Ovary (tissue), 7 donors: ENCODE measurements at regions not wholly inside any gene's neighbourhood (a gene's known extent, or its start where the extent isn't known, plus 50 kb on each side); places are given as distances from the start of the nearest gene placed in this dataset.

Experiments
- DNase-seq, 5 donors: peaks; one replicate each; pipeline ENCODE4 v3.0.0-alpha.2; 2019 to 2020
- H3K27ac ChIP-seq, 2 donors: fragments of 200-600 bp; one replicate each; pipeline versions ENCODE4 v1.5.1 to v1.8.0; 2019 to 2022
- H3K27me3 ChIP-seq: fragments of 200-600 bp; one replicate; pipeline ENCODE4 v1.8.0; 2022
- H3K36me3 ChIP-seq: fragments of 200-600 bp; sonication (generic); one replicate; pipeline ENCODE4 v1.5.1; 2019
- H3K4me1 ChIP-seq: one replicate; pipeline ENCODE4 v1.8.1; 2013; ENCODE audit warnings: mild to moderate bottlenecking, moderate library complexity; ENCODE audit not compliant: insufficient read depth
- H3K4me3 ChIP-seq: fragments of 200-600 bp; sonication (generic); one replicate; pipeline ENCODE4 v1.5.1; 2017
- H3K9me3 ChIP-seq, 2 donors: fragments of 200-600 bp in 1 of 2; sonication (generic) in 1 of 2; one replicate each; pipeline versions ENCODE4 v1.5.1 to v1.8.1; 2013 to 2019; ENCODE audit warnings: mild to moderate bottlenecking in 1 of 2, moderate library complexity in 1 of 2
- EP300 ChIP-seq: sonication (generic); formaldehyde crosslinking; IDR thresholded peaks from one replicate; pipeline ENCODE4 v1.6.1; 2017; ENCODE audit warnings: antibody characterized with exemption
- POLR2A ChIP-seq: fragments of 450-650 bp; IDR thresholded peaks from one replicate; pipeline ENCODE4 v1.6.1; 2017; ENCODE audit warnings: antibody characterized with exemption, mild to moderate bottlenecking, moderate library complexity
- WGBS, 3 donors: extraction: QIAGEN DNeasy Blood & Tissue Kit in 1 of 3; methylation state at CpG; one replicate each; pipeline versions ENCODE4 v1.1.5 to v1.1.7; 2013 to 2017; 5-methylcytosine and 5-hydroxymethylcytosine counted together
- intact Hi-C, 4 donors: fragments of 100-400 bp; cut with DNase I; formaldehyde crosslinking; loops; one replicate each; pipeline versions ENCODE4 v1.11.0 to v1.15.1; 2022 to 2023
- TF ChIP-seq, protein P1 (sequence below), 3 donors: fragments of 450-650 bp in 2 of 3; fragments of 200-600 bp in 1 of 3; IDR thresholded peaks; one replicate each; pipeline versions ENCODE4 v1.5.1 to v1.8.0; 2016 to 2022; ENCODE audit warnings: antibody characterized with exemption in 3 of 3, mild to moderate bottlenecking in 1 of 3
- donor health status: DM: no; HTN: no; CAD: no; lungs with moderate emphysema.
- donor health status: DM: no; HTN: no; CAD: no.
- donor health status: Bipolar disorder and iron deficiency.
- donor health status: DM: no; HTN: no; CAD: no.
- donor health status: DM: yes; HTN: yes; CAD: no.

DNA sequence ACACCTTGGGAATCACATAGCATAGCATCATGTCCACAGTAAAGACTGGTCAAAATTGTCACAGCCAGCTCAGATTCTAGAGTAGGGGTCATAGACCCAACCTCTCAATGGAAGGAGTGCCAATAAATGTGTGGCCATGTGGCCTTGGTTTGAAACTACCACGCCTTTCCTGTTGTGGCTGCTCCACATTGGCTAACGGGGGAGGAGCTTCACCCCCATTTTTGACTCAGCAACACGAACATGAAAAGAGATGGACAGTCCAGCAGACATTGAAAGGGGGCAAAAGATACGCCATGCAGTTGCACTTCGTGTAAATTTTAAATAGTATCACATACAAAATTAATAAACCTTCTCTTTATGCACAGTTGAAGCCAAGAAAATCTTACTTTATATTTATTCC, 78.4 kb upstream of the HIVEP3 start:
- Histone ChIP-seq H3K36me3 (no peaks in the 10 kb centered on the region), H3K27me3 (no peaks in the 10 kb centered on the region), H3K27ac (no peak overlapping the region), H3K9me3 (no peaks in the 10 kb centered on the region), H3K4me3 (no peak overlapping the region), H3K4me1 (no peaks in the 10 kb centered on the region)
- intact Hi-C loops, result no loop called here
- no peak for DNase-seq
- TF ChIP-seq EP300 (no peak), POLR2A (no peak)
- TF ChIP-seq, protein P1, sequence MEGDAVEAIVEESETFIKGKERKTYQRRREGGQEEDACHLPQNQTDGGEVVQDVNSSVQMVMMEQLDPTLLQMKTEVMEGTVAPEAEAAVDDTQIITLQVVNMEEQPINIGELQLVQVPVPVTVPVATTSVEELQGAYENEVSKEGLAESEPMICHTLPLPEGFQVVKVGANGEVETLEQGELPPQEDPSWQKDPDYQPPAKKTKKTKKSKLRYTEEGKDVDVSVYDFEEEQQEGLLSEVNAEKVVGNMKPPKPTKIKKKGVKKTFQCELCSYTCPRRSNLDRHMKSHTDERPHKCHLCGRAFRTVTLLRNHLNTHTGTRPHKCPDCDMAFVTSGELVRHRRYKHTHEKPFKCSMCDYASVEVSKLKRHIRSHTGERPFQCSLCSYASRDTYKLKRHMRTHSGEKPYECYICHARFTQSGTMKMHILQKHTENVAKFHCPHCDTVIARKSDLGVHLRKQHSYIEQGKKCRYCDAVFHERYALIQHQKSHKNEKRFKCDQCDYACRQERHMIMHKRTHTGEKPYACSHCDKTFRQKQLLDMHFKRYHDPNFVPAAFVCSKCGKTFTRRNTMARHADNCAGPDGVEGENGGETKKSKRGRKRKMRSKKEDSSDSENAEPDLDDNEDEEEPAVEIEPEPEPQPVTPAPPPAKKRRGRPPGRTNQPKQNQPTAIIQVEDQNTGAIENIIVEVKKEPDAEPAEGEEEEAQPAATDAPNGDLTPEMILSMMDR (IDR thresholded peaks at IDR 0.05), result no peak
- 86 to 92% (median 88%) methylated on average over 5 of the region's 5 CpGs for WGBS, 3 donors

DNA sequence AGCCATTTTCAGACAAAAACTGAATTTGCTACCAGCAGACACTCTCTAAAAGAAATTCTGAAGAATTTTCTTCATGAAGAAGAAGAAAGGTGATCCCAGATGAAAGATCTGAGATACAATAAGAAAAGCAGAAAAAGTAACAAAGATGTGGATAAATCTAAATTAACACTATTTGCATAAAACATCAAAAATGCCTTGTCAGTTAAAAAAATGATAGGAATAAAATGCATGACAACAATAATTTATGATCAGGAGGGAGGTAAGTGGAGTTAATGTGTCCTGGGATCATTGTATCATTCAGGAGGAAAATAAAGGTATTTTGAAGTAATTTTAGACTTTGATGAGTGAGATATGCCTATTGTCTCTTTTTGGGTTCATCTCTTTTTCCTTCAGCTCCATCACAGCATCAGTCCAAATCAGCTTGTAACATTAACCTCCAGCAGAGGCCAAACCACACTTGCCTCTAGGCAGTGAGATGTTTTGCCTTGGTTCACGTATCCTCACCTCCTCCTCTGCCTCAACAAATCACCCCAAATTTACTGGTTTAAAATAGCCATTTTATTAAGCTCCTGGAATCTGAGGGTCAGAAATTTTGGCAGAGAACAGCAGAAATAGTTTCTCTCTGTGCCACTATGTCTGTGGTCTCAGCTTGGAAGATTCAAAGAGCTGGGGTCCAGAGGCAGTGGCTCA, 76.9 kb upstream of the HIVEP3 start:
- no peak for TF ChIP-seq EP300
- no peak for DNase-seq
- 45 to 54% (median 54%) methylated on average over 1 of the region's 1 CpG for WGBS, 3 donors
- Histone ChIP-seq H3K36me3 (no peaks in the 10 kb centered on the region), H3K4me3 (no peak overlapping the region), H3K9me3 (no peaks in the 10 kb centered on the region), H3K27me3 (no peaks in the 10 kb centered on the region), H3K27ac (no peak overlapping the region), H3K4me1 (no peaks in the 10 kb centered on the region)
- intact Hi-C loops, result no loop called here

DNA sequence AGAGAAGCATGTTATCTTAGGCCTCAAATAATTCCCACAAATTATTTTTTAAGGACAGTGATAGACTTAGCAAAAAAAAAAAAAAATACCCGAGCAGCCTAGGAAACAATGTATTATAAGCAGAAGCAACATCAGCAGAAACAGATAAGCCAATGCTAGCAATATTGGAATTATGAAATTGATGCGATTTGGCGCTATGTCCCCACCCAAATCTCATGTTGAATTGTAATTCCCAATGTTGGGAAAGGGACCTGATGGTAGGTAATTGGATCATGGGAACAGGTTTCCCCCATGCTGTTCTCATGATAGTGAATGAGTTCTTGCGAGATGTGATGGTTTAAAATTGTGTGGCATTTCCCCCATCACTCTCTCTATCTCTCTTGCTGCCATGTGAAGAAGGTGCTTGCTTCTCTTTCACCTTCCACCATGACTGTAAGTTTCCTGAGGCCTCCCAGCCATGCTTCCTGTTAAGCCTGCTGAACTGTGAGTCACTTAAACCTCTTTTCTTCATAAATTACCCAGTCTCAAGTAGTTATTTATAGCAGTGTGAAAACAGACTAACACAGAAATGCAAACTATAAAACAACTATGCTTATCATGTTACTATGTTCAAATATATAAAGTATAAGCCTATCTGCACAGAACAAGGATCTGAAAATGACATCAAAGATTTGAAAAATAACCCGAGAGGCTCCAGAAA, 75.6 kb upstream of the HIVEP3 start:
- intact Hi-C loops, result no loop called here
- no peaks in the 10 kb centered on the region for H3K36me3 ChIP-seq
- no peaks in the 10 kb centered on the region for H3K27me3 ChIP-seq
- DNase-seq, result no peak
- no peak overlapping the region for H3K27ac ChIP-seq
- H3K4me3 ChIP-seq, result no peak overlapping the region
- H3K4me1 ChIP-seq, result no peaks in the 10 kb centered on the region
- no peaks in the 10 kb centered on the region for H3K9me3 ChIP-seq
- WGBS, 3 donors, result 89 to 93% (median 92%) methylated on average over 5 of the region's 5 CpGs
- TF ChIP-seq EP300 (no peak), POLR2A (no peak)
- TF ChIP-seq, protein P1 (IDR thresholded peaks at IDR 0.05), result no peak

DNA sequence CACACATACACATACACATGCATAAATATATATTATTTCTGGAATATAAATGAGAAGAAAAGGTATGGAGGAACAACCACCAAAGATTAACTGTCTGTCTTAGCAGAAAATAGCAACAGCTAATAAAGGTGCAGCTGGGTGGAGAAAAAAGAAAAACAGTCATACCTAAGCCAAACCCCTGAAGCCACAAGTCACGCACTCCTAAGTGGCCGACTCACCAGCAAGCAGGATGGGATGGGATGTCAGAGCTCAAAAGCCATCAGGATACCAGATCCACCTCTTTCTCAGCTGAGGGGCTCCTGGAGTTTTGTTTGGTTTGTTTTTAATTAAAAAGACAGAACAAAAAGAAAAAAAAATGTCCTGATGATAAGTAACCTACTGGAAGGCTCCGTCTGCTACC, 64.7 kb upstream of the HIVEP3 start:
- TF ChIP-seq EP300 (no peak), POLR2A (no peak)
- TF ChIP-seq, protein P1 (IDR thresholded peaks at IDR 0.05), result no peak
- no peak overlapping the region for H3K27ac ChIP-seq
- WGBS, 3 donors, result 93 to 97% (median 95%) methylated on average over 3 of the region's 3 CpGs
- no peaks in the 10 kb centered on the region for H3K9me3 ChIP-seq
- no peaks in the 10 kb centered on the region for H3K27me3 ChIP-seq
- no peak for DNase-seq
- H3K36me3 ChIP-seq, result no peaks in the 10 kb centered on the region
- intact Hi-C loops, result no loop called here
- no peaks in the 10 kb centered on the region for H3K4me1 ChIP-seq
- H3K4me3 ChIP-seq, result no peak overlapping the region

DNA sequence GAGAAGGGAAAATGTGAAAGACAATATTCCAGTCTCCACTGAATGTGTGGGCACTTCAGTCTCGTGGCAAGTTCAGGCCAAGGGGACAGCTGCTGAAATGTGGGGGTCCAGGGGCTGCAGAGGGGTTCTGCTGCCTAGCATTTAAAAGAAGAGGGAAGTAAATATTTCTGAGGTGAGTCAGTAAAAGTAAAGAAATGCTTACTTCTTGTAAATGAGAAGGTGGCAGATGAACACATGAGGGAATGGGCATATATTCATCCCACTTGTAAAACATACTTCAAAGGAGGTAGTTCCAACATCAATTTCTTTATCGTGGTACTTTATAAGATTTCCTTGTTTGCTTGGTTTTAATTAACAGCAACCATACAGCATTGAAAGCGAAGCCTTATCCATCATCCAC, 63.1 kb upstream of the HIVEP3 start:
- no peak overlapping the region for H3K4me3 ChIP-seq
- no peaks in the 10 kb centered on the region for H3K36me3 ChIP-seq
- no peak overlapping the region for H3K27ac ChIP-seq
- H3K9me3 ChIP-seq, result no peaks in the 10 kb centered on the region
- no peak for DNase-seq
- intact Hi-C loops, result no loop called here
- WGBS, 3 donors, result 84 to 91% (median 86%) methylated on average over 3 of the region's 3 CpGs
- TF ChIP-seq, protein P1 (IDR thresholded peaks at IDR 0.05), result no peak
- no peaks in the 10 kb centered on the region for H3K4me1 ChIP-seq
- no peaks in the 10 kb centered on the region for H3K27me3 ChIP-seq
